Hematopoietic multipotent progenitor cell treated with erythropoietin and hydrocortisone succinate and interleukin-3 and kit ligand, for 8 days (in vitro differentiated cells): ENCODE measurements at regions not wholly inside any gene's neighbourhood (a gene's known extent, or its start where the extent isn't known, plus 50 kb on each side); places are given as distances from the start of the nearest gene placed in this dataset.
A peak's percentile ranks its signal among the peaks of the same experiment; 100 is the strongest.

Experiments
- DNase-seq: peaks from one replicate; pipeline ENCODE4 v3.0.0-alpha.2; 2015

DNA sequence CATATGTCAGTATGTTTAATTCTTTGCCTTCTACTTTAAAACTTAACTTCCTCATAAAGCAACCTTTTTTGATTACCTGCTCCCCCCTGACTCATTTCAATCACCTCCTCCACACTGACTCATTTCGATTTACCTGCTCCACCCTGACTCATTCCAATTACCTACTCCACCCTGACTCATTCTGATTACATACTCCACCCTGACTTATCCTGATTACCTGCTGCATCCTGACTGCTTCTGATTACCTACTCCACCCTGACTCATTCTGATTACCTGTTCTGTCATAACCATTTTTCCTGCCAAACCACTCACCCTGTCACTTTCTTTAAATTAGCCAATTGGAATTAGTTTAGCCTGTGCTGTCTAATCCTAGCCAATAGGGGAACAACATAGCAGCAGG lies 263.6 kb downstream of the DDX3Y start:
- peak; percentile 82 for DNase-seq
